SJSA1 (cell line): ENCODE measurements at regions not wholly inside any gene's neighbourhood (a gene's known extent, or its start where the extent isn't known, plus 50 kb on each side); places are given as distances from the start of the nearest gene placed in this dataset.
A peak's percentile ranks its signal among the peaks of the same experiment; 100 is the strongest.
"Not testable (repeated sequence)": the region's sequence is repeated elsewhere in the genome, so short reads cannot be mapped to it uniquely, and the experiment has no call there.

Experiments used
- DNase-seq, 2 experiments: peaks; one replicate each; pipeline ENCODE4 v3.0.0-alpha.2; 2015 to 2020; ENCODE audit warnings: low spot score in 2 of 2, low read depth in 1 of 2
- H3K27ac ChIP-seq: fragments of 250-450 bp; sonication (Bioruptor Pico); 2 replicates; pipeline ENCODE4 v1.5.1; 2020; ENCODE audit warnings: mild to moderate bottlenecking, moderate library complexity
- H3K27me3 ChIP-seq: fragments of 250-450 bp; sonication (Bioruptor Pico); replicated peaks from 2 replicates; pipeline ENCODE4 v1.5.1; 2020; ENCODE audit warnings: mild to moderate bottlenecking, moderate library complexity
- H3K36me3 ChIP-seq: fragments of 250-450 bp; sonication (Bioruptor Pico); 2 replicates; pipeline ENCODE4 v1.5.1; 2020; ENCODE audit warnings: mild to moderate bottlenecking
- H3K4me1 ChIP-seq: fragments of 250-450 bp; sonication (Bioruptor Pico); replicated peaks from 2 replicates; pipeline ENCODE4 v1.6.1; 2021; ENCODE audit warnings: mild to moderate bottlenecking
- H3K4me3 ChIP-seq: fragments of 250-450 bp; sonication (Bioruptor Pico); 2 replicates; pipeline ENCODE4 v1.5.1; 2020; ENCODE audit warnings: mild to moderate bottlenecking
- H3K9me3 ChIP-seq: fragments of 250-450 bp; sonication (Bioruptor Pico); replicated peaks from 2 replicates; pipeline ENCODE4 v1.5.1; 2020; ENCODE audit warnings: mild to moderate bottlenecking

DNA sequence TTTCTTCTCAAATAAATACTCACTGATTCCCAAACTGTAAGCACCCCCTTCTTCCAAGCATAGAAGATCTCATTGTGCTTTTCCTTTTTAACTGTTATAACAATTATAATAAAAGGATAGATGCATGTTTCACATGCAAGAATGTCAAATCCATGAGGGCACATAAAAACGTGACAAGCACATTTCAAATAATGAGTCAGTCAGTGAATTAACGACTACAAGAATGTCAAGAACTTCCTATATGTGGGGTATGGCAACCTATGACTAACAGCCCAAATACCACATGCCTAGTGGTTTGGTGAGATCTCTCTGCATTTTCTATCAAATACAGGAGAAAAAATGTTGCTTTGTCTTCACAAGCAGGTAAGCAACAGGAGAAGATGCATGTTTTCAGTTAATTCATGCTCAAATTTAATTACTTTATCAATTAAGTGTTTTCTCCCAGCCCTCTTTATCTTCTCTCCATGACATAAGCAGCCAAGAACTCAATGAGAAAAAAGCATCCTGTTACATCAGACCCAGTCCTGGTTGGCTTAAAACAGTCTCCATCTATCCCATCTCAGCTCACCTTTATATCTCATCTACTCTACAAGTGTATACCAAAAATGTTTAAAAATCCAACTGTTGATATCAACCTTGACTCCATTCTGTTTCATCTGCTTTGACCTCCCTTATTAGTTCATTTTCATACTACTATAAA is 181.5 kb upstream of the LMCD1 start:
- H3K4me3 ChIP-seq, result no peak overlapping the region
- H3K27ac ChIP-seq, result peak overlapping the region; percentile 52
- peaks cover 14% of the 10 kb centered on the region for H3K4me1 ChIP-seq
- DNase-seq, result peak in 1 of 2 experiments; percentile 29
- no peaks in the 10 kb centered on the region; the same call in 1 of the 2 replicates for H3K27me3 ChIP-seq
- H3K9me3 ChIP-seq, result no peaks in the 10 kb centered on the region
- no peaks in the 10 kb centered on the region for H3K36me3 ChIP-seq

DNA sequence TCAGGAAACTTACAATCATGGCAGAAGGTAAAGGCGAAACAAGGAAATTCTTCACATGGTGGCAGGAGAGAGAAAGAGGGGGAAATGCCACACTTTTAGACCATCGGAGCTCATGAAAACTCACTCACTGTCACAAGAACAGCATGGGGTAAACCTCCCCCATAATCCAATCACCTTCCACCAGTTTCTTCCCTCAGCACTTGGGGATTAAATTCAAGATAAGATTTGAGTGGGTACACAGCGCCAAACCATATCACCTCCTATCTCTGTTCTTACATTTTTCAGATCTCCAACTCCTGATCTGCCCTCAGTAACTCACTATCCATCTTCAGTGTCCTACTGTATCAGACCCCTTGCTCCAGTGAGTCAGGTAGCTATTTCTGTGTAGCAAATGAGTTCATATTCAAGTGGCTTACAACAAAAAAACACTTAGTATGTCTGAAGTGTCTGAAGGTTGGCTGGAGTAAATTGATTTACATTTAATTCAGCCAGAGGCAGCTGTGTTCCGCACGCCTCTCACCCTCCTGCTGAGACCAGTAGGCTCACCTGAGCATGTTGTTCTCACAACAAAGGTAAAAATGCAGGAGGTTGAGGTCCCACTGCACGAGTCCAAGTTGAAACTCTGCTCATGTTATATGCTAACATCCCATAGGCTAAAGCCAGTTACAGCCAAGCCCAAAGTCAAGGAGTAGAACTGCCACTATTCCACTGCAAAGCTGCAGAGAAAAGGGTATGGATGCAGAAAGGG is 180.7 kb upstream of the LMCD1 start:
- Histone ChIP-seq H3K27me3 (no peaks in the 10 kb centered on the region; the same call in 1 of the 2 replicates), H3K9me3 (no peaks in the 10 kb centered on the region), H3K36me3 (no peaks in the 10 kb centered on the region), H3K4me1 (peaks cover 14% of the 10 kb centered on the region), H3K27ac (peak overlapping the region; percentile 52), H3K4me3 (no peak overlapping the region)
- no peak for DNase-seq

DNA sequence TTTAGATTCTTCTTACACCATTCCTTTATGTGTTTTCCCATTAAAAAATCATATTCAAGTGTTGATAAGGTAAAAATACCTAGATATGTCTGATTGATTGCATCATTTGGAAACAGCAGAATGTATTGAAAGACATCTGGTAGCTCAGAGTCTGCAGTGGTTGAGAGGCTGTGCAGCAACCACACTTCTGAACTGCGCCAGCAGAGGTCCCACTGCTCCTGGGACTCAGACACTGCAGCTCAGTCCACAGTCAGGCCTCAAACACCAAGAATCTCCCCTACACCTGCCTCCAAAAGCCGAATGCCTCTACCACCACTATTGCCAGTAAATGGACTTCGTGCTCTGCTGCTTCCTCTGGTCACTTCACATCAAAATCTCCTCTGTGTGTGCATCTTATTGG is 176.9 kb upstream of the LMCD1 start:
- Histone ChIP-seq H3K4me3 (no peak overlapping the region), H3K27me3 (no peaks in the 10 kb centered on the region; the same call in 1 of the 2 replicates), H3K36me3 (no peaks in the 10 kb centered on the region), H3K27ac (no peak overlapping the region), H3K9me3 (no peaks in the 10 kb centered on the region), H3K4me1 (peaks cover 10% of the 10 kb centered on the region)
- DNase-seq, result no peak

DNA sequence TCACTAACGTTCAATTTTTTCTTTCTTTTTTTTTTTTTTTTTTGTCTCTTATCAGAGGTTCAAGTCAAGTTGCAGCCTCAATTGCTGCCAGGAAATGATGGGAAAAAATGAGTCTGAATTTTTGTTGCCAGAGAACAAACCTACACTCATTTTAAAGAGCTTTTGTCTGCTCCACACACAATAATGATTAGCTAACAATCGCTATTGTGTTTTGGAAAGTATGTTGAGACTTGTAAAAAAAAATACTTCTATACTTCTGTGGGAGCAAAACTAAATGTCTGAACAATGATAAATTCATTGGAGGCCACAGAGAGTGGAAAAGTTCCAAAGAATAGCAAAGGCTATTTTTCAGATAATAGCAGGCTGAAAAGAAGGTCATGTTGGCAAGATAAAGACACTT is 176.3 kb upstream of the LMCD1 start:
- Histone ChIP-seq H3K4me1 (peaks cover 4% of the 10 kb centered on the region), H3K36me3 (no peaks in the 10 kb centered on the region), H3K9me3 (no peaks in the 10 kb centered on the region), H3K4me3 (no peak overlapping the region), H3K27ac (no peak overlapping the region), H3K27me3 (no peaks in the 10 kb centered on the region; the same call in 1 of the 2 replicates)
- DNase-seq, result no peak

DNA sequence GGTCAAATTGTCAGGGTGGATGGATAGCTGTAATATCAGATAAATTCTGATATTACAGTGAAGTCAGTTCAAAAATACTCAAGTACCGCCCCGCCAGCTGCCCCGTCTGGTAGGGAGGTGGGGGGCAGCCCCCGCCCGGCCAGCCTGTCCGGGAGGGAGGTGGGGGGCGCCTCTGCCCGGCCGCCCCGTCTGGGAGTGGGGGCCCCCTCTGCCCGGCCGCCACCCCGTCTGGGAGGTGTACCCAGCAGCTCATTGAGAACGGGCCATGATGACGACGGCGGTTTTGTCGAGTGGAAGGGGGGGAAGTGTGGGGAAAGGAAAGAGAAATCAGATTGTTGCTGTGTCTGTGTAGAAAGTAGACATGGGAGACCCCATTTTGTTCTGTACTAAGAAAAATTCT is 175.8 kb upstream of the LMCD1 start:
- not testable (repeated sequence) for H3K9me3 ChIP-seq, H3K36me3 ChIP-seq, H3K4me1 ChIP-seq, H3K4me3 ChIP-seq, DNase-seq, H3K27ac ChIP-seq, H3K27me3 ChIP-seq

DNA sequence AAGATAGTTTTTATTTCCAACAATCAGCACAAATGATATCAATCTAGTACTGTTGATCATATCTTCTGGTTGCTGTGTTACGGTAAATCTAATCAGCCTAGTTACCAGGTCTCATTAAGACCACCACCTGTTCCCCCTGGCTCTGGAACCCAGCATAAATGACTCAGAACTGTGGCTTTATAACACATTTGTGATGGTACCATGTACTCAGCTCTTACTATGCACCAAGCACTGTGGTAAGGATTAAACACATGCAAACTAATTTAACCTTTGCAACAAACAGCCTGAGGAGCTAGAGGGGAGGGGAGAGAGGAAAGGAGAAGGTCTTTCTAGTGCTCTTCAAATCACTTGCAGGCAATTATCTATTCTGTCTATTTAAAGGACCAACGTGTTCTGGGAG is 173.9 kb upstream of the LMCD1 start:
- H3K4me3 ChIP-seq, result no peak overlapping the region

DNA sequence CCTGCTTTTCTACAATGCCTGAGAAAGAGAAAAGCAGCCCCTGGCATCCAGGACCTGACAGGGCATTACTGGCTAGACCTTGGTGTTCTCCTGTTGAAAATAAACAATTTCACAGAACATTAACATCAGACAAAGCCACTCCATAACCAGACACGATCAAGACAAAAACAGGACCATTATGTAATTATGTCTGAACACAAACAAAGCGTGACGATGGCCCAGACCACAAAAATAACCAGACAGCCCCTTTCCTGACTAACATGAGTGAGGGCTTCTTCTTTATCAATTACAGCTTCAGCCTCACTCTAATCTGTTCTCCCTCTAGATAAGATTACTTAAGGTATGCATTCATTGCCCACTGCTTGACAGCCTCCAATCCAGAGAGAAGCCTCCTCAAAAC is 172.7 kb upstream of the LMCD1 start:
- Histone ChIP-seq H3K27ac (no peak overlapping the region), H3K4me3 (no peak overlapping the region), H3K9me3 (no peaks in the 10 kb centered on the region), H3K4me1 (no peaks in the 10 kb centered on the region), H3K36me3 (no peaks in the 10 kb centered on the region), H3K27me3 (no peaks in the 10 kb centered on the region)
- DNase-seq, result no peak

More for the DNA sequence above, 173.9 kb upstream of the LMCD1 start:
- Histone ChIP-seq H3K9me3 (no peaks in the 10 kb centered on the region), H3K27ac (no peak overlapping the region), H3K36me3 (no peaks in the 10 kb centered on the region), H3K4me1 (no peaks in the 10 kb centered on the region), H3K27me3 (no peaks in the 10 kb centered on the region; the same call in 1 of the 2 replicates)
- no peak for DNase-seq

DNA sequence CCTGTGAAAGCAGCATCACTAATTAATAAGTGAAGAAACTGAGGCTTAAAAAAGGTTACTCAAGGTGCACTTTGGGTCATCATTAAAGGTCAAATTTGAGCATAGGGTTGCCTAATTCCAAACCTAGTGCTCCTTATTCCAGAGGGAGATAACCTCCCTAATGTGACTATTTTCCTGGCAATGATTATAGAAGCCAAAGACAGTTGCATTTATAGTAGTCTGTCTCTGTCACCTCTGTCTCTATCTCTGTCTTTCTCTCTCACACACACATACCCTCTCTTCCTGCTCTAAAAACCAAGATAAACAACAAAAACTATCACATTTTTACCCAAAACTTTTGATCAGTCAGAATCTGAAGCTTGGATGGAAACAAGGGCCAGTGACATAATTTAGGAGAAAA is 172.0 kb upstream of the LMCD1 start:
- Histone ChIP-seq H3K4me3 (no peak overlapping the region), H3K36me3 (no peaks in the 10 kb centered on the region), H3K27me3 (no peaks in the 10 kb centered on the region), H3K27ac (no peak overlapping the region), H3K9me3 (no peaks in the 10 kb centered on the region), H3K4me1 (no peaks in the 10 kb centered on the region)
- no peak for DNase-seq

DNA sequence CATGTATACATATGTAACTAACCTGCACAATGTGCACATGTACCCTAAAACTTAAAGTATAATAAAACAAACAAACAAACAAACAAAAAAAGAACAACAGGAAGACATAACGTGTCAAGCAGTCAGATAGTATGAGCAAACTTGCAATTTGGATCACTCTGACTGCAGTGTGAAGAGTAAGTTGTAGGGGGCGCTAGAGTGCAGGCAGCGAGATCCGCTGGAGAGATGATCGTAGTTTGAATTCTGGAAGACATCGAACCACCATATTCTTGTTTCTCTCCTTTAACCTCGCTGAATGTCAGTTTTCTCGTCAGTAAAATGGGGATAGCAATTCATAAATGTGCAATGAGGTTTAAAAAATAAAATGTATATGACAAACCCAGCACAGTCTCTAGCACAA is 165.2 kb upstream of the LMCD1 start:
- no peaks in the 10 kb centered on the region for H3K9me3 ChIP-seq
- H3K4me3 ChIP-seq, result no peak overlapping the region
- no peaks in the 10 kb centered on the region for H3K4me1 ChIP-seq
- H3K27me3 ChIP-seq, result no peaks in the 10 kb centered on the region
- no peak for DNase-seq
- no peak overlapping the region for H3K27ac ChIP-seq
- H3K36me3 ChIP-seq, result no peaks in the 10 kb centered on the region

DNA sequence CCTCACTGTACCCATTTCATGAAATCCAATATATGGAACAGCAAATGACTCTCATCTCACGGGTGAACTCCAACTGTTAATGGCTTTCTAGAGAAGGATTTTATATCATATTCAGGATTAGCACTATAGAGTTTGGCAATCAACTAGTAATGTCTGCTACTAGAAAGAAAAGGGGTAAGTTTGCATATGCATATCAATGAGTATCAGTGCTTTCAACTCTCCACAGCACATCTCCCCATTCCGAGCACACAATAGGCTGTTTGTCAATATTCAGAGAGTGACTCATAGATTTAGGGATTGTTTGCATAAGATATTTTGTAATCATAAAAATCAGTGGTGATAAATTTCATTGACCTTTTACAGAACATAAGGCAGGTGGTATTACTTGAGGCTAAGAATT is 163.2 kb upstream of the LMCD1 start:
- Histone ChIP-seq H3K9me3 (no peaks in the 10 kb centered on the region), H3K27ac (no peak overlapping the region), H3K4me3 (no peak overlapping the region), H3K27me3 (no peaks in the 10 kb centered on the region), H3K36me3 (no peaks in the 10 kb centered on the region), H3K4me1 (no peaks in the 10 kb centered on the region)
- no peak for DNase-seq

DNA sequence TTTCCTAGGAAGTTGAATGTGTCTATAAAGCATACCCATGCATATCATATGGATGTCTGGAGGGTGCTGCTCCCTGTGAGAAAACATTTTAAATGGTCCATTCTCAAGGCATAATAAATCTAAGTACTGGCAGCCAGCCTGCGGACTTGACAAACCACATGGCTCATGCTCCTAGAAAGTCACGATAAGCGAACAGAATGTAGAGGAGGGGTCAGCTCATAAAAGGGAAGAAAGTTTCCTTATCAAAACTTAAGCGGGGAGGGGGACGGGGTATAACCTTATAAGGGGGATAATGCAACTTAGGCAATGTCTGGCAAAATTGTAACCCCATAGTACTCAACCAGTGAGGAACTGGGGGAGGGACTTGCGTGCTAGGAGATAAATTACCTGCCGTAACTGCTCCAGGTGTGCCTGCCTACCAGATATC is 159.8 kb upstream of the LMCD1 start:
- DNase-seq, result no peak
- Histone ChIP-seq H3K4me3 (no peak overlapping the region), H3K27ac (no peak overlapping the region), H3K27me3 (no peaks in the 10 kb centered on the region), H3K36me3 (no peaks in the 10 kb centered on the region), H3K9me3 (no peaks in the 10 kb centered on the region; the same call in 1 of the 2 replicates), H3K4me1 (no peaks in the 10 kb centered on the region)

DNA sequence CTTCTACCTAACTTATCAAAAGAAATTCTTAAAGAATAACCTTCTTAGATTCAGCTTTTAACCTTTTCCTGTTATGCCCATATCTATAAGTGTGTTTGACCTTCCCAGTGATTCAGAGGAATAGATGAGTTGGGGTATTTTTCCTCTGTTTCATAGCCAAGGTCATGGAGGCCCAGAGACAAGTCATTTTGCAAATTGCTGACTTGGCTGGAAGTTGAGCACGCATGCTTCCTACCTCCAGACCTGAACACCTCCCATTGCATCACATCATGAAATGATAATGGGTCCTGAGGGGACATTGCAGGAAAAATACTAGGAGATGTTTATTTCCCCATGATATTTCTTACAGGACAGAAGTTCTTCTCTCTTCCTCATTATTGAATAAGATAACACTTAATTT is 158.6 kb upstream of the LMCD1 start:
- H3K27ac ChIP-seq, result no peak overlapping the region
- H3K4me1 ChIP-seq, result no peaks in the 10 kb centered on the region
- no peaks in the 10 kb centered on the region for H3K27me3 ChIP-seq
- H3K4me3 ChIP-seq, result no peak overlapping the region
- H3K36me3 ChIP-seq, result no peaks in the 10 kb centered on the region
- no peak for DNase-seq
- no peaks in the 10 kb centered on the region; the same call in 1 of the 2 replicates for H3K9me3 ChIP-seq

DNA sequence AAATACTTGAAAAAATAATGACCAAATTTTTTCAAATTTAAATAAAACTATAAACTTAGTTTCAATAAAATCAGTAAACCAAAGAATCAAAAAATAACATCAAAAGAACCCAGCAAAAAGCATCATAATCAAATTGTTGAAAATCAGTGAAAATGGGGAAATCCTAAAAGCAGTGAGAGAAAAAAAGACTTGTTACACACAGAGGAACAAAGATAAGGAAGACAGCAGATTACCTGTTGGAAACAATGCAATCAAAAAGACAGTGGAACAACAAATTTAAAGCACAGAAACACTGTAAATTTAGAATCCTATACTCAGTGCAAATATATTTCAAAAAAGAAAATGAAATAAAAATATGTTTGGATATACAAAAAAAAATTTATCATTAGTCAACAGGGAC is 156.2 kb upstream of the LMCD1 start:
- Histone ChIP-seq H3K27ac (no peak overlapping the region), H3K36me3 (no peaks in the 10 kb centered on the region), H3K9me3 (no peaks in the 10 kb centered on the region; the same call in 1 of the 2 replicates), H3K27me3 (no peaks in the 10 kb centered on the region), H3K4me3 (no peak overlapping the region), H3K4me1 (no peaks in the 10 kb centered on the region)
- DNase-seq, result no peak

DNA sequence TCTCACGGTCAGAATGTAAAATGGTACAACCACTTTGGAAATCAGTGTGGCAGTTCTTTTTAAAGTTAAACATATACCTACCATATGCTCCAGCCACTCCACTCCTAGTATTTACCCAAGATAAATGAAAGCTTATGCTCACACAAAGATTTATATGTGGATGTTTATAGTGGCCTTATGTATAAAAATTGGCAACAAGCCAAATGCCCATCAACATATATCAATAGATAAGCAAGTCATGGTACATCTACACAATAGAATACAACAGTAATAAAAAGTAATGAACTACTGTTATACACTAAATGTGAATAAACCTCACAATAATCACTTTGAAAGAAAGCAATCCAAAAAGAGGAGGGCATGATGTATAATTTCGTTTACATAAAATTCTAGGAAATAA is 153.5 kb upstream of the LMCD1 start:
- Histone ChIP-seq H3K9me3 (no peaks in the 10 kb centered on the region; the same call in 1 of the 2 replicates), H3K4me1 (no peaks in the 10 kb centered on the region), H3K36me3 (no peaks in the 10 kb centered on the region), H3K27me3 (no peaks in the 10 kb centered on the region), H3K4me3 (no peak overlapping the region), H3K27ac (no peak overlapping the region)
- no peak for DNase-seq
